Medulla oblongata (tissue), 1 donor: ENCODE measurements at regions not wholly inside any gene's neighbourhood (a gene's known extent, or its start where the extent isn't known, plus 50 kb on each side); places are given as distances from the start of the nearest gene placed in this dataset.
"Not testable (repeated sequence)": the region's sequence is repeated elsewhere in the genome, so short reads cannot be mapped to it uniquely, and the experiment has no call there.

Experiments
- DNase-seq: peaks from one replicate; pipeline ENCODE4 v3.0.0-alpha.2; 2015; ENCODE audit errors: extremely low spot score

GRCh38 chr5:23721336-23721735 lies 213.9 kb downstream of the PRDM9 start:
- no peak for DNase-seq

GRCh38 chr5:23727271-23727670 lies 219.9 kb downstream of the PRDM9 start:
- DNase-seq: no peak

- DNase-seq: no peak
These were observed 222.6 kb downstream of the PRDM9 start for GRCh38 chr5:23730023-23730422.

GRCh38 chr5:23740029-23740428 lies 232.6 kb downstream of the PRDM9 start:
- peak; percentile 14 for DNase-seq

- DNase-seq: no peak
These were observed 235.3 kb downstream of the PRDM9 start for GRCh38 chr5:23742701-23743100.

- DNase-seq: no peak
These were observed 248.5 kb downstream of the PRDM9 start for GRCh38 chr5:23755906-23756305.

GRCh38 chr5:23756779-23757178 lies 249.4 kb downstream of the PRDM9 start:
- DNase-seq: no peak

- DNase-seq: no peak
These were observed 255.8 kb downstream of the PRDM9 start for GRCh38 chr5:23763170-23763569.

- no peak for DNase-seq
These were observed 269.3 kb downstream of the PRDM9 start for GRCh38 chr5:23776684-23777083.

GRCh38 chr5:23800307-23800706 lies 292.9 kb downstream of the PRDM9 start:
- DNase-seq: not testable (repeated sequence)

GRCh38 chr5:23820765-23821471 lies 313.5 kb downstream of the PRDM9 start:
- DNase-seq: peak; percentile 48

GRCh38 chr5:23823521-23823920 lies 316.1 kb downstream of the PRDM9 start:
- DNase-seq: no peak

- no peak for DNase-seq
These were observed 317.8 kb downstream of the PRDM9 start for GRCh38 chr5:23825196-23825595.

- DNase-seq: no peak
These were observed 332.7 kb downstream of the PRDM9 start for GRCh38 chr5:23840083-23840482.

GRCh38 chr5:23864786-23865185 lies 357.4 kb downstream of the PRDM9 start:
- no peak for DNase-seq

- DNase-seq: no peak
These were observed 370.4 kb downstream of the PRDM9 start for GRCh38 chr5:23877847-23878246.

- DNase-seq: no peak
These were observed 377.1 kb downstream of the PRDM9 start for GRCh38 chr5:23884405-23885031.

- DNase-seq: no peak
These were observed 386.2 kb downstream of the PRDM9 start for GRCh38 chr5:23893561-23893960.

- no peak for DNase-seq
These were observed 388.2 kb downstream of the PRDM9 start for GRCh38 chr5:23895614-23896013.

GRCh38 chr5:23930985-23931384 lies 423.6 kb downstream of the PRDM9 start:
- DNase-seq: no peak

GRCh38 chr5:23951261-23951928 lies 444.0 kb downstream of the PRDM9 start:
- DNase-seq: not testable (repeated sequence)

GRCh38 chr5:23963449-23963848 lies 456.0 kb downstream of the PRDM9 start:
- no peak for DNase-seq

GRCh38 chr5:23977365-23977764 lies 470.0 kb downstream of the PRDM9 start:
- no peak for DNase-seq
